ENCODE measurements at regions not wholly inside any gene's neighbourhood (a gene's known extent, or its start where the extent isn't known, plus 50 kb on each side); places are given as distances from the start of the nearest gene placed in this dataset.

- Mint-ChIP-seq H3K27me3 (ENCODE audit: insufficient read depth, unreplicated experiment) (no peaks in the 10 kb centered on the region), H3K36me3 (ENCODE audit: insufficient read depth, unreplicated experiment) (no peaks in the 10 kb centered on the region), H3K9me3 (ENCODE audit: unreplicated experiment) (no peaks in the 10 kb centered on the region), H3K4me3 (ENCODE audit: unreplicated experiment) (no peak overlapping the region), H3K27ac (ENCODE audit: low read depth, unreplicated experiment) (no peak overlapping the region), H3K4me1 (ENCODE audit: insufficient read depth, unreplicated experiment) (no peaks in the 10 kb centered on the region)
- ChIA-PET CTCF (no interaction called here), POLR2A (interaction anchor here (0.6 kb wide), 1 partner anchor 129 kb away, joined by 3 read pairs; no protein-coding TSS in a partner anchor)
- DNase-seq (ENCODE audit: unreplicated experiment) = no peak
- BruUV-seq (replicated peaks) = no TSS peak
- intact Hi-C loops (cut with micrococcal nuclease) = no loop called here
- no peak for TF ChIP-seq CTCF (IDR thresholded peaks at IDR 0.05; ENCODE audit: unreplicated experiment)
Observed at GRCh38 chr6:135594000-135594399, 96.5 kb upstream of the AHI1 start.

GRCh38 chr6:135600086-135600702 is 102.7 kb upstream of the AHI1 start:
- no peaks in the 10 kb centered on the region for H3K36me3 Mint-ChIP-seq (ENCODE audit: insufficient read depth, unreplicated experiment)
- DNase-seq (ENCODE audit: unreplicated experiment) = no peak
- no peak for TF ChIP-seq CTCF (IDR thresholded peaks at IDR 0.05; ENCODE audit: unreplicated experiment)
- no peak overlapping the region for H3K4me3 Mint-ChIP-seq (ENCODE audit: unreplicated experiment)
- H3K27ac Mint-ChIP-seq (ENCODE audit: low read depth, unreplicated experiment) = no peak overlapping the region
- no peaks in the 10 kb centered on the region for H3K27me3 Mint-ChIP-seq (ENCODE audit: insufficient read depth, unreplicated experiment)
- ChIA-PET CTCF (interaction anchor here (0.9 to 1.2 kb wide), 2 partner anchors 64 to 627 kb away, joined by 3 to 6 read pairs; no protein-coding TSS in a partner anchor), POLR2A (interaction anchor here (0.6 kb wide), 1 partner anchor 521 kb away, joined by 3 read pairs; no protein-coding TSS in a partner anchor)
- BruUV-seq (replicated peaks) = no TSS peak
- intact Hi-C loops (cut with micrococcal nuclease) = no loop called here
- no peaks in the 10 kb centered on the region for H3K4me1 Mint-ChIP-seq (ENCODE audit: insufficient read depth, unreplicated experiment)
- peaks cover 9% of the 10 kb centered on the region for H3K9me3 Mint-ChIP-seq (ENCODE audit: unreplicated experiment)

- DNase-seq (ENCODE audit: unreplicated experiment) = no peak
Observed at GRCh38 chr6:135600931-135601330, 103.4 kb upstream of the AHI1 start.

GRCh38 chr6:135601857-135602256 is 104.3 kb upstream of the AHI1 start:
- no peak overlapping the region for H3K27ac Mint-ChIP-seq (ENCODE audit: low read depth, unreplicated experiment)
- no peak for TF ChIP-seq CTCF (IDR thresholded peaks at IDR 0.05; ENCODE audit: unreplicated experiment)
- no peak overlapping the region for H3K4me3 Mint-ChIP-seq (ENCODE audit: unreplicated experiment)
- H3K9me3 Mint-ChIP-seq (ENCODE audit: unreplicated experiment) = peaks cover 9% of the 10 kb centered on the region
- intact Hi-C loops (cut with micrococcal nuclease) = no loop called here
- H3K4me1 Mint-ChIP-seq (ENCODE audit: insufficient read depth, unreplicated experiment) = no peaks in the 10 kb centered on the region
- CTCF ChIA-PET = no interaction called here
- H3K27me3 Mint-ChIP-seq (ENCODE audit: insufficient read depth, unreplicated experiment) = no peaks in the 10 kb centered on the region
- H3K36me3 Mint-ChIP-seq (ENCODE audit: insufficient read depth, unreplicated experiment) = no peaks in the 10 kb centered on the region
- no TSS peak for BruUV-seq (replicated peaks)
- POLR2A ChIA-PET = no interaction called here
- DNase-seq (ENCODE audit: unreplicated experiment) = no peak

More at GRCh38 chr6:135600931-135601330, 103.4 kb upstream of the AHI1 start:
- Mint-ChIP-seq H3K27ac (ENCODE audit: low read depth, unreplicated experiment) (no peak overlapping the region), H3K4me3 (ENCODE audit: unreplicated experiment) (no peak overlapping the region), H3K36me3 (ENCODE audit: insufficient read depth, unreplicated experiment) (no peaks in the 10 kb centered on the region), H3K27me3 (ENCODE audit: insufficient read depth, unreplicated experiment) (no peaks in the 10 kb centered on the region), H3K9me3 (ENCODE audit: unreplicated experiment) (peaks cover 9% of the 10 kb centered on the region), H3K4me1 (ENCODE audit: insufficient read depth, unreplicated experiment) (no peaks in the 10 kb centered on the region)
- CTCF ChIA-PET = interaction anchor here (1.2 kb wide), 1 partner anchor 65 kb away, joined by 3 read pairs; no protein-coding TSS in a partner anchor
- intact Hi-C loops (cut with micrococcal nuclease) = no loop called here
- POLR2A ChIA-PET = interaction anchor here (0.6 kb wide), 1 partner anchor 1640 kb away, joined by 3 read pairs; no protein-coding TSS in a partner anchor
- BruUV-seq (replicated peaks) = no TSS peak
- TF ChIP-seq CTCF (IDR thresholded peaks at IDR 0.05; ENCODE audit: unreplicated experiment) = no peak
